Right lobe of liver (tissue), 4 donors: ENCODE measurements at regions not wholly inside any gene's neighbourhood (a gene's known extent, or its start where the extent isn't known, plus 50 kb on each side); places are given as distances from the start of the nearest gene placed in this dataset.
"Not testable (repeated sequence)": the region's sequence is repeated elsewhere in the genome, so short reads cannot be mapped to it uniquely, and the experiment has no call there.

Experiments used
- POLR2A ChIP-seq: fragments of 450-650 bp; IDR thresholded peaks from one replicate; pipeline ENCODE4 v1.6.1; 2017; ENCODE audit warnings: antibody characterized with exemption, mild to moderate bottlenecking
- TF ChIP-seq, protein P1 (sequence below), 4 donors: fragments of 200-600 bp in 3 of 4; fragments of 450-650 bp in 1 of 4; IDR thresholded peaks; one replicate each; pipeline versions ENCODE4 v1.5.1 to v1.8.0; 2016 to 2022; ENCODE audit warnings: antibody characterized with exemption in 4 of 4, mild to moderate bottlenecking in 2 of 4
- donor health status: DM: no; HTN: no; CAD: no.
- donor health status: DM: no; HTN: no; CAD: no.
- donor health status: DM: no; HTN: yes; CAD: no.

DNA sequence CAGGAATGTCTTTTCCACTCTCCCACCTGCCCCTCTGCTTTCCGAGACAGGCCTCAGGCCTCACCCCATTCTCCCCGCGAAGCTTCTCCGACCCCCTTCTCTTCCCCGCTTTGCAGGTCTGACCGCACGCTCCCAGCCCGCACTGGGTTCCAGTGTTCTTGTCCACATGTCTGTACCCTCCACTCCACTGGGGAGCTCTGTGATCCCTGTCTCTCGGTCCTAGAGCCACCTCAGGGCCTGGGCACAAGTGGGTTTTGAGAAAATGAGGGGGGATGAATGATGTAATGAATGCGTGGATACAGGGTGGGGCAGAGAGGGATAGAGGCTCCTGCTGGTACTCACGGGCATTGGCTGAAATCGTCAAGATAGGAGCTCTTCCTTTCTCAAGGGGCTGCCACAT lies 2898.9 kb downstream of the RPIA start:
- TF ChIP-seq POLR2A = not testable (repeated sequence)
- TF ChIP-seq, protein P1, sequence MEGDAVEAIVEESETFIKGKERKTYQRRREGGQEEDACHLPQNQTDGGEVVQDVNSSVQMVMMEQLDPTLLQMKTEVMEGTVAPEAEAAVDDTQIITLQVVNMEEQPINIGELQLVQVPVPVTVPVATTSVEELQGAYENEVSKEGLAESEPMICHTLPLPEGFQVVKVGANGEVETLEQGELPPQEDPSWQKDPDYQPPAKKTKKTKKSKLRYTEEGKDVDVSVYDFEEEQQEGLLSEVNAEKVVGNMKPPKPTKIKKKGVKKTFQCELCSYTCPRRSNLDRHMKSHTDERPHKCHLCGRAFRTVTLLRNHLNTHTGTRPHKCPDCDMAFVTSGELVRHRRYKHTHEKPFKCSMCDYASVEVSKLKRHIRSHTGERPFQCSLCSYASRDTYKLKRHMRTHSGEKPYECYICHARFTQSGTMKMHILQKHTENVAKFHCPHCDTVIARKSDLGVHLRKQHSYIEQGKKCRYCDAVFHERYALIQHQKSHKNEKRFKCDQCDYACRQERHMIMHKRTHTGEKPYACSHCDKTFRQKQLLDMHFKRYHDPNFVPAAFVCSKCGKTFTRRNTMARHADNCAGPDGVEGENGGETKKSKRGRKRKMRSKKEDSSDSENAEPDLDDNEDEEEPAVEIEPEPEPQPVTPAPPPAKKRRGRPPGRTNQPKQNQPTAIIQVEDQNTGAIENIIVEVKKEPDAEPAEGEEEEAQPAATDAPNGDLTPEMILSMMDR (IDR thresholded peaks at IDR 0.05) = not testable (repeated sequence)
